HG02678 (cell line): ENCODE measurements at regions not wholly inside any gene's neighbourhood (a gene's known extent, or its start where the extent isn't known, plus 50 kb on each side); places are given as distances from the start of the nearest gene placed in this dataset.

Source experiments
- ATAC-seq: cut with Tn5 transposase; IDR thresholded peaks from one replicate; pipeline ENCODE4 v1.9.1; 2021; ENCODE audit warnings: mild to moderate bottlenecking, moderate library complexity; ENCODE audit not compliant: unreplicated experiment

DNA sequence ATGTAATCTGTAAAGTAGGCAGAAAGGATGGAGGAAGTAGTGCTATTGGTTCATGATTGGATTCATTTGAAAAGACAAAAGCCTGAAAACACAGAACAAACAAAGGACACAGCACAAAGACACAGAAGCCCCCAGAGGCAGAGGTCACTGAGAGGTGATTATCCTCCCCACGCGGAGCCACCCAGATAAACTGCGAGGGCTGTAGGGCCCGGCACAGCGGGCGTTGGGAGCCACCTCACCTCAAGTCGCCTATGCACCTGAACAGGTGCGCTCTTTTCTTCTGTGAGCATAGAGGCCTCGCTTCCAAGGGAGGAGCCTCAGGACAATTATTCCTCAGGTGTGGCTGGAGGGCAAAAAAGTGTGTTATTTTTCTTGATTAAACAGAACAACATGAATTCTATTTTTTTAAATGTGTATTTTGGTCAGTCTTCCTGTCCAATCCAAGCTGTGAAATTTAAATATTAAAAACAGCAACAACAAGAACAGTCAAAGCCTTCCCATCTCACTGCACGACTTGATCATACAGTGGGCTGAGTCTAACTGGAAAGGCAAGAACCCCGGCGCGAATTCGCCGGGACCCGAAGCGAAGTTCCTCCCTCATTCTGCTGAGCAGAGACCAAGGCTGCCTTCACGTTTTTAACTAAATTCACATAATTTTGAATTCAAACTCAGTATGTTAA lies 205.3 kb downstream of the THBS2 start:
- no peak for ATAC-seq

DNA sequence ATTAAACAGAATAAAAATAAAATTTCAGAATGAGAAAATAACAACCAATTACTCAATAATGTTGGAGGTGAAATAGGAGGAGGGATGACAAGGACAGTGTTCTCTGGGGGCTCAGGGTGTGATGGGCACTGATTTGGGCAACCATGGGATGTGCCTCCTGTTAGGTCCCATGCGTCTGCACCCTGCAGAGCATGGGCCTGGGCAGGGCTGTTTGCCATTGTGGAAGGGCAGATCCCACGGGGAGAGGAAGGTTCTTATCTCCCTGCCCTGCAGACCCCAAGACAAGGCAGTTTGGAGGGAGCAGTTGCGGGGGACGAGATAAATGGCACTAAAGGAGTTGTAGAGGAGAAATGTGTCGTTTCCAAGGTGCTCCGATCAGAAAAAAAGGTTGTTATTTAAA lies 206.3 kb downstream of the THBS2 start:
- no peak for ATAC-seq

- ATAC-seq, result no peak
Observed at GRCh38 chr6:169046483-169047192, 207.0 kb downstream of the THBS2 start.

DNA sequence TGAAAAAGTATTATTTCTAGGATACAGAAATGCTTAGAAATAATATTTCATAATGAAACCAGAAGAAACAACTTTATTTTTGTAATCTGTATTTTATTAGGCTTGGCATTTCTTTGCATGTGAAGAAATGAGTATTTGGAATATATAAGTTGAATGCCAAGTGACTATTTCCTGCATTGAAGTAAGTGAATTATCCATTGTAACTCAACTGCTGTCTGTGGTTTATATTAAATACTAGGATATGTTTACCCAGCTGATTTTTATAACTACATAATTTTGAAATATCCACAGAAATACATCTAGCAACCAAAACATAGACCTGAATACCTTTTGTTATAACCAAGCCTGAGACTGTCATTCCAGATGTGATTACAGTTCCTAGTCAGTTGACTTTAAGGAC lies 207.6 kb downstream of the THBS2 start:
- no peak for ATAC-seq

GRCh38 chr6:169045486-169045885 lies 208.2 kb downstream of the THBS2 start:
- no peak for ATAC-seq

GRCh38 chr6:169044381-169045230 lies 209.0 kb downstream of the THBS2 start:
- no peak for ATAC-seq

DNA sequence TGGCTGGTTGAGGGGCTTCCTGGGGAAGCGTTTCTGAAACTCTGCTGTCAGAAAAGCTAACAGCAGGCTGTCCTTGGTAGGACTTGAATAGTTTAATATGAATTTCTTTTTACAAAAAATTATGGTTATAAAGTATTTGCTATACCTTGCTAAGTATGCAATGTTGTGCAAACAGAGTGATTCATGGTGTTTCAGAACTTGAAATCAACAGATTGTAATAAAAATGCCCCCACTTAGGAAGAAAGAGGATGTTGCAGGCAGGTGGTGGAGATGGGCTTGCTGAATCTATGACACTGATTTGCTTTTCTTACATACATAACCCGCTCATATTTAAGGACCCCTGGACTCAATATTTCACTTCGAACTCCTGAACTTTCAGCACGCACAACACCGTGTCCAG lies 211.6 kb downstream of the THBS2 start:
- ATAC-seq, result no peak

GRCh38 chr6:169041078-169041477 lies 212.6 kb downstream of the THBS2 start:
- ATAC-seq, result no peak

GRCh38 chr6:169038691-169039090 lies 215.0 kb downstream of the THBS2 start:
- no peak for ATAC-seq

DNA sequence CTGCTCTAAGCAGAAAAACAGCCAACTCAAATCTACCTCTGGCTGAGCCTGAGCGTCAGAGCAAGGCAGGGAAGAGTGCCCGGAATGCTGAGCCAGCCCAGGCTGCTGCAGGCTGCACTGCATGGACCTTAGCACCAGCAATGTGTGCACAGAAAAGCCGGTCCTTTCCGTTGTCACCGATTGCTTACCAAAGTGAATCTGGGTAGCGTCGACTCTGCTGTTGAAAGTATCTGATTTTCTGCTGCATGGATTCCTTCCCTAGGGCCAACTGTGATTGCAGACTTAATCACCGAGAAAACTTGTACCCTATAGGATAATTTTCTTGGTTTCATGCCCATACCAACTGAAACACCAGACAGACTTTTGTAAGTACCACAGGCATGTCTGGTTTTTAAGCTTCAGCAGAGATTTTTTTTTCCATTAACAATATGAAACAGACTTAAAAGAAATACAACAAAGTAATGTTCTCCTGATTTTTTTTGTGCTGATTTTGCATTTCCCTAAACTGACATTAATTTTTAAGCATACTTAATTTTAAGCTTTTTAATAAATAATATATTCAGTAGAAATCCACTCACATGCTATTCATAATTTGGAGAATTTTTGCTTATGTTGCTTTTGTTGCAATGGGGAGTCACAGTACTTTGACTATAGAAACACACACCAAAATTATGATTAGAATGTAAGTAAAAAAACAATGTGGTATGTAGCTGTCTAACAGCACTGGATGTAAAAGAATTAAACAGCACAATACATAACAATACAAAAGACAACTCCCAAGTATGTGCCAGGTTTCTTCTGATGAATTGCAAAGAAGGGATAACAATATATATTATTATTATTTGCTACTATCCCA lies 218.0 kb downstream of the THBS2 start:
- ATAC-seq, result no peak

DNA sequence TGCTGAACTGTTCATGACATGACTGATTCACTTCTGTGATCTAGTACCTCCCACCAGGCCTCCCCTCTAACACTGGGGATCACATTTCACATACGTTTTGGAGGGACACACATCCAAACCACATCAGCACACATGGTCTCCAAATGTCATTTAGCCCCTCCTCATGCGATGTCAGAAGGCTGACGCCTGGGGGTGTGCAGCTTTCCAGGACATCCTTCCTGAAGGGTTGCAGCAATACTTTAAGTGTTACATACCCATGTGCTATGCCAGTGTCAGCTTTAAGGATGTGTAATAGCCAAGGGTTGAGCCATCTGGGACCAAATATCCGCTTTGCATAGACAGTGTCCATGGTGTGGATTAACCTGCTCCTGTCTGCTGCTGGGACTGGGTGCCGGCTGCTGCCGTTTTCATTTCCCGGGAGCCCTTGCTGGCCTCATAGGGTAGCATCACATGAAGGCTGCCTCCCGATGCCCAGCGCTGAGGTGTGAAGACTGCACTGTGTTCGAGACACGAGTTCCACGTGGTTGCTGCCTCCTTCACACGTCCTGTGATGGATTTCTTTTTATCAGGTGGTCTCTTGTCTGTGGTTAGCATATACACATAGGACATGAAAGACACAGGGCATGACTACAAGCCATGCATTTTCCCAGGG lies 219.0 kb downstream of the THBS2 start:
- ATAC-seq, result no peak

- ATAC-seq, result no peak
Observed at GRCh38 chr6:169029861-169030260, 223.8 kb downstream of the THBS2 start.

- no peak for ATAC-seq
Observed at GRCh38 chr6:169028343-169028742, 225.3 kb downstream of the THBS2 start.

GRCh38 chr6:169026175-169026574 lies 227.5 kb downstream of the THBS2 start:
- ATAC-seq, result no peak

- no peak for ATAC-seq
Observed at GRCh38 chr6:169024047-169024660, 229.5 kb downstream of the THBS2 start.

- ATAC-seq, result no peak
Observed at GRCh38 chr6:169023161-169023874, 230.3 kb downstream of the THBS2 start.

- no peak for ATAC-seq
Observed at GRCh38 chr6:169022079-169022478, 231.6 kb downstream of the THBS2 start.

- ATAC-seq, result no peak
Observed at GRCh38 chr6:169020821-169021220, 232.8 kb downstream of the THBS2 start.
